ENCODE measurements at regions not wholly inside any gene's neighbourhood (a gene's known extent, or its start where the extent isn't known, plus 50 kb on each side); places are given as distances from the start of the nearest gene placed in this dataset.

DNA sequence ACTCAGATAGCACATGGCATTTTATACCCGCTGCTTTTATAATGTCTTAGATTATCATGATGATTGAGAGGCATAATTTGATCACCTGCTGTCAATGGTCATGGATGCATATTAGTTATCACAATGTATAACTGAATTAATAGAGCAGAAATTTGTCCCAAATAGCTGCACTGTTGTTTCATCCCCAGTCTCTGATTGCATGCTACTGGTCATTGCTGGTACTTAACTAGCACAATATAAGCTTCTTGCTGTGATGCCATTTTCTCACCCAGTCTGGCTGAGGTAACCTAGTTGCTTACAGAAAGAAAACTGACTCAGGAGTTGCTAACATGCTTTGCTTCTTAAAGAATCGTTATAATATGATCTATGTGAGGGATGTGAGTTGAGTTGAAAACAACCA, 76.8 kb upstream of the PLEKHA5 start:
- no peak for DNase-seq (ENCODE audit: low read depth)

DNA sequence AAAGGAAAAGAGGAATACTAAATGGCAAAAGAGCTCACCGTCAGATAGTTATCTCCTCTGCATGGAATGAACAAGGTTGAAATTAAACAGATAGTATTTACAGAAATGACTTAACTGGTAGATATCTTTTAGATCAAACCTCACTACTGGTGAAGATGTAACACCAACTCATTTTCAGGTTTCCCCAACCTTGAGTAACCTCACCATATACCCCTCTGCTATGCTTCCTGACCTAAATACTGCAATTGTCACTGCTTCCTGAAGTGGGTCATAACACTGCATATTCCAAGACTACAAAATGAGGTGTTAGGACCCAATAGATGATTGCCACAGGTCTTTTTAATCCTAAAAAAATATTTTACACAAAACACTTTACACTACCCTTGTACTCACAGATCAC, 76.3 kb upstream of the PLEKHA5 start:
- no peak for DNase-seq (ENCODE audit: low read depth)

DNA sequence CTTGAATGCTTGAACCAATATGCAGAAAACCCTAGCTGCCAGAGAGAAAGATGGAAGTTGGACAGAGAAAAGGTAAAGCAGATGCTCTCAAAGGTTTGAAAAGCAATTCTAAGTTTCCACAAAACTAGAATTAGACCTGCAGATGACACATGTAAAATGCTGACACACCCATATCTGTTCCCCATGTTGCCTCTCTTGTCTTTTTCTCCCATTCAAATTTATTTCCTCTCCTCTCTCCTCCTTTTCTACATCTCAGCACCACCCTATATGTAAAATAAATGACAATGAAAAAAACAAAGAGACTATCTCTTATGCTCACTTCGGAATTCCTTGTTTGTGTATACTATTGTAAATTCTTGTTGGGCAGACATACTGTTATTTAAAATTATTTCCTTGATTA, 75.5 kb upstream of the PLEKHA5 start:
- DNase-seq (ENCODE audit: low read depth), result no peak

DNA sequence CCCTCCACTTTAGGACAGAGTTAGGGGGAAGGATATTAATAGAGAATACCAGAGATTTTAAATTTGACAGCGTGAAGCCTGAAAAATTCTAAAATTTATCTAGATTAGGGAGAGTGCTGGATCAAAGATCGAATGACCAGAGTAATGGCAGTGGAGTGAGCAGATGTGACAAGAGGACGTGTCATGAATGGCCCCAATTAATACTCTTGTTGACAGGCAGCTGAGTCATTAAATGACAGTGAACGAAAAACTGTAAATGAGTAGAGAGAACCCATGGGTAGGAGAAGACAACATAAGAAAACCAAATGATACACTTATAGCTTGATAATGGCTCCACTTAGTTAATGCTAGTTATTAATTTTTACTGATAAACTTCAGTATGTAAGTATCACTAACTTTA, 73.9 kb upstream of the PLEKHA5 start:
- no peak for DNase-seq (ENCODE audit: low read depth)

- DNase-seq (ENCODE audit: low read depth), result no peak
These were observed 71.1 kb upstream of the PLEKHA5 start for GRCh38 chr12:19058235-19059021.

- no peak for DNase-seq (ENCODE audit: low read depth)
These were observed 64.8 kb upstream of the PLEKHA5 start for GRCh38 chr12:19064713-19065112.

DNA sequence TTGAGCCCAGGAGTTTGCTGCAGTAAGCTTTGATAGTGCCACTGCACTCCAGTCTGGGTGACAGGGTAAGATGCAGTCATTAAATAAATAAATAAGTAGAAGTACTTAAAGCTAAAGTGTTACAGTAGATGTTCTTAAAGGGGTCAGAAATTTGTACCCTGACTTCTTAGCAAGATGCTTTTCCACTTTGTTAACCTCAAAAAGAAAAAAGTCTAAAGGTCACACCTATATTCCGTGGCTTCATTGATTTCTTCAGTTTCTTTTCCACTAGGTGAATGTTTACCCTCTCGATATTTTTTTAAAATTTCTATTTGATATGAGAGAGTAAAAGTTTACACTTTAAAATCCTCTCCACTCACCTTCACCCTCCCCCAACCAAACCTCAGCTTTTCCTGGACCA, 64.3 kb upstream of the PLEKHA5 start:
- no peak for DNase-seq (ENCODE audit: low read depth)

DNA sequence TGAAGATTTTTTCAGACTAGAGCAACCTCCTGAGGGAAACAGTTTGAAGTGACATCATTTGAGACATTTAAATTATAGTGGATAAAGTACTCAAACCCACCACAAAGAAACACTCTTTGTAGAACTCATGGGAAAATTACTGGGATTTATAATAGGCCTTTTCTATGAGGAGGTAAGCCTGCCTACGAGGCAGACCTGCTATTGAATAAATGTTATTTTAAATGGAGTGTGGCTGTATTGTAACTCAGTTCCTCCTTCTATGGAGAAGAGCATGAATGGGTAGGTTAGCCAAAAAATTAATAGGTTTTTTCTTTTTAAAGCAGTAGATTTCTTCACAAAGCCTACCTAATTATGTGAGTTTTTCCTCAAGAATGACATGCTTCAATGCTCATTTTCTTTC, 63.7 kb upstream of the PLEKHA5 start:
- no peak for DNase-seq (ENCODE audit: low read depth)

DNA sequence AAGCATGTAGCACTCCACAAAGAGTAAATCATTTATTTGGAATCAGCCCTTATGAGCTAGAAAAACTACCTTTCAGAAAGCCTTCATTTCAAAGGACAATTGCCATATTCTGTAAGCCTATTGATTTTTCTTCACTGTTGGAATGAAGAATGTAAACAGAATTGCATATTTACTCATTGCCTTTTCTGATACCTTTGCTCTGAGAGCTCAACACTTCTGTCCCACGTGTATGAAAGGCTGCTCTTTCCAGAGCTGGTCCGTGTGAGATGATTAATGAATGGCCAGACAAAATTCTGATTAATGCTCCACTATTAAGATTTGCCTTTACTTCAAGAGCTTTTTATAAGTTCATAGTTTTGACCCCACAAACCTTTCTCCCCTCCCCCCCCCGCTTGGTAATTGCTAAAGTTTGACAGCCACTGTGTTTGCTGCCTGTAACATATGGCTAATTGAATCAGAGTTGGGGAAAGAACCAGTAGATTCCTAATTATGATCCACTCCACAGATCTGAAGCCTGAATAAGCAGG, 63.0 kb upstream of the PLEKHA5 start:
- DNase-seq (ENCODE audit: low read depth), result no peak

DNA sequence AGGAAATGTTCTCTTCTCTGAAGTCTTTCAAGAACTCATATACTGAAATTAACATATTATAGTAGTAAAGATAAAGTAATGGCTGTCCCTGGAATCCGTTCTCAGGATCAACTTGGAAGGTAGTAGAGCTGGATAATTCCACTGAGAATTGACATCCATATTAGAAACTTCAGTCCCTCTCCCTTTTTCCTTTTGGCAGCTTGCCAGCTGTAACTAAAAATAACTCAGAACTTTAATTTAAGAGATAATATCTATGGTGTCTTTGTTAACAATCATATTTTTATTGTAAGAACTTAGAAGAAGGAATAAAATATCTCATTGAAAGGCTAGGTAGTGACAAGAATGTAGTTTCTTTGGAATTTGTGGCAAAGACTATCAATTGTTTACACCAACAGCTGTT, 61.4 kb upstream of the PLEKHA5 start:
- no peak for DNase-seq (ENCODE audit: low read depth)

GRCh38 chr12:19070341-19070740, 59.2 kb upstream of the PLEKHA5 start:
- no peak for DNase-seq (ENCODE audit: low read depth)

- no peak for DNase-seq (ENCODE audit: low read depth)
These were observed 54.8 kb upstream of the PLEKHA5 start for GRCh38 chr12:19074700-19075099.

DNA sequence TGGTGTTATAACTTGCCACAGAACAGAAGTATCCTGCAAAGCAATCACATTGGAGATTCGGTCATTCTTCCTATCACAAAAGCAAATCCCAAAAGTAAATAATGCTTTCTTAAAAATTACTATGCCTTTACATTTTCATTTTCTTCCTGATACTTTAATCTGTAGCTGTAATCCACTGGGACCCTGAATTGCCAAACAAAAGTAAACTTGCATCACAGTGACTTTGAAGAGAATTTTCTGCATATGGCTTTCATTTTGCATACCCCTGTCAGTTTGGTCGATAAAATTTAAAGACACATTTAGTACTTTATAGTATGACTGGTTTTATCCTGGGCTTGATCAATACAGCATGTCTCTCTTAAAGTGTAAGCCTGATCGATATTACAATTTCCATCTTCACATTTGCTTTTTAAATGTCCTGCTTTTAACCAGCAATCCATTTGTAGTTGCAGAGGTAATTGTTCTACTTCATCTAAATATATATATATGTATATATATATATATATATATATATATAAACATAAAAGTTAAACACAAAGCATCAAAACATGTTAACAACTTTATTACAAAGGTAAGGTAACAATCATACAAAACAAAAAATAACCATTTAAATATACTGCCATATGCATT, 53.7 kb upstream of the PLEKHA5 start:
- DNase-seq (ENCODE audit: low read depth), result no peak

Data from Daoy (cell line).